Ureter (tissue), 1 donor: ENCODE measurements at regions not wholly inside any gene's neighbourhood (a gene's known extent, or its start where the extent isn't known, plus 50 kb on each side); places are given as distances from the start of the nearest gene placed in this dataset.

Experiments
- DNase-seq: peaks from one replicate; pipeline ENCODE4 v3.0.0-alpha.2; 2020; ENCODE audit warnings: low spot score
- donor health status: DM: yes; HTN: yes; CAD: no.

- no peak for DNase-seq
Measured at GRCh38 chr3:182257361-182257760, 535.9 kb upstream of the ATP11B start.

- no peak for DNase-seq
Measured at GRCh38 chr3:182258538-182259177, 534.6 kb upstream of the ATP11B start.

- no peak for DNase-seq
Measured at GRCh38 chr3:182259579-182259978, 533.7 kb upstream of the ATP11B start.

- DNase-seq: no peak
Measured at GRCh38 chr3:182261041-182261440, 532.3 kb upstream of the ATP11B start.

GRCh38 chr3:182268711-182269110, 524.6 kb upstream of the ATP11B start:
- no peak for DNase-seq

GRCh38 chr3:182276512-182276911, 516.8 kb upstream of the ATP11B start:
- DNase-seq: no peak

- DNase-seq: no peak
Measured at GRCh38 chr3:182284793-182285192, 508.5 kb upstream of the ATP11B start.

- DNase-seq: no peak
Measured at GRCh38 chr3:182292591-182292990, 500.7 kb upstream of the ATP11B start.

GRCh38 chr3:182294256-182294655, 499.0 kb upstream of the ATP11B start:
- no peak for DNase-seq

- DNase-seq: no peak
Measured at GRCh38 chr3:182294696-182295095, 498.6 kb upstream of the ATP11B start.

GRCh38 chr3:182300266-182300665, 493.0 kb upstream of the ATP11B start:
- no peak for DNase-seq

GRCh38 chr3:182303169-182303568, 490.1 kb upstream of the ATP11B start:
- DNase-seq: no peak

GRCh38 chr3:182305881-182306665, 487.2 kb upstream of the ATP11B start:
- no peak for DNase-seq

GRCh38 chr3:182308328-182308727, 485.0 kb upstream of the ATP11B start:
- no peak for DNase-seq

GRCh38 chr3:182309120-182309519, 484.2 kb upstream of the ATP11B start:
- DNase-seq: no peak

- no peak for DNase-seq
Measured at GRCh38 chr3:182315313-182315712, 478.0 kb upstream of the ATP11B start.

GRCh38 chr3:182323126-182323700, 470.1 kb upstream of the ATP11B start:
- no peak for DNase-seq

- DNase-seq: no peak
Measured at GRCh38 chr3:182323898-182324297, 469.4 kb upstream of the ATP11B start.

- no peak for DNase-seq
Measured at GRCh38 chr3:182325213-182325950, 467.9 kb upstream of the ATP11B start.

GRCh38 chr3:182327196-182327681, 466.1 kb upstream of the ATP11B start:
- no peak for DNase-seq

GRCh38 chr3:182330646-182331045, 462.7 kb upstream of the ATP11B start:
- DNase-seq: no peak

GRCh38 chr3:182331341-182331740, 462.0 kb upstream of the ATP11B start:
- DNase-seq: no peak
